SKM-1 (cell line): ENCODE measurements at regions not wholly inside any gene's neighbourhood (a gene's known extent, or its start where the extent isn't known, plus 50 kb on each side); places are given as distances from the start of the nearest gene placed in this dataset.

Experiments
- DNase-seq: peaks from one replicate; lab custom pipeline; 2025; ENCODE audit not compliant: unreplicated experiment; lab: John Stamatoyannopoulos, UW

DNA sequence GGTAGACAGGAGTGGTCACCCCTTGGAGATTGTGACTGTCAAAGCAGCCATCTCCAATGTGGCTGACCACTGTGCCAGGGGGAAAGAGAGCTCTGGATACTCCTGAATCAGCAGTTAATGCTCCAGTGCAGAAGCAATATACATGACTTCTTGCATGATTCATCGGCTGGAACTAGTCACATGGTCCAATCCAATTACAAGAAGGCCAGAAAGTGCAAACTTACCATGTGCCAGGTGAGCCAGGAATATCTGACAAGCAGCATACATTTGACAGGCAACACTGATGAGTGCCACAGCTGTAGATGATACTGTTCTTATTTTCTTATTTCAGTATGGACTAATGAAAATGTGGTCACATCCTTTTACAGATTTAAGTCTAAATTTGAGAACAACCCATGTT lies 440.0 kb upstream of the MPDZ start:
- no peak for DNase-seq

- DNase-seq: no peak
These were observed 439.0 kb upstream of the MPDZ start for GRCh38 chr9:13718539-13718938.

DNA sequence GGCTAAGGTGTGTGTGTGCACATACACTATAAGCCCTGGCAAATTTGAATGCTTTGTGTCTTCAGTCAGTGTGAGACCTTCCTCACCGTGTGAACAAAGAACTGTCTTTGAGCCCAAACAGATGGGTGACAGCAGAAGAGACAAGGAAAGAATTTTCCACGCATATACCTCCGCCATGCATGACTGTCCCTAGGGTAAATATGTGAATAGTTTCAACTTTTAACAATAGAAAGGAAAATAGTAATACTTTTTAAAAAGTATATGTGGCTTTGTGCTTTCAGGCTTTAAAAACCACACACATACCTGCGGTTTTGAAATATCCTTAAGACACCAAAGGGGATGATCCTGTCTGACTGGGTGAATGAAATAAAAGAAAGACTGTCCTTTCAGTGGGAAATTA lies 438.6 kb upstream of the MPDZ start:
- no peak for DNase-seq

DNA sequence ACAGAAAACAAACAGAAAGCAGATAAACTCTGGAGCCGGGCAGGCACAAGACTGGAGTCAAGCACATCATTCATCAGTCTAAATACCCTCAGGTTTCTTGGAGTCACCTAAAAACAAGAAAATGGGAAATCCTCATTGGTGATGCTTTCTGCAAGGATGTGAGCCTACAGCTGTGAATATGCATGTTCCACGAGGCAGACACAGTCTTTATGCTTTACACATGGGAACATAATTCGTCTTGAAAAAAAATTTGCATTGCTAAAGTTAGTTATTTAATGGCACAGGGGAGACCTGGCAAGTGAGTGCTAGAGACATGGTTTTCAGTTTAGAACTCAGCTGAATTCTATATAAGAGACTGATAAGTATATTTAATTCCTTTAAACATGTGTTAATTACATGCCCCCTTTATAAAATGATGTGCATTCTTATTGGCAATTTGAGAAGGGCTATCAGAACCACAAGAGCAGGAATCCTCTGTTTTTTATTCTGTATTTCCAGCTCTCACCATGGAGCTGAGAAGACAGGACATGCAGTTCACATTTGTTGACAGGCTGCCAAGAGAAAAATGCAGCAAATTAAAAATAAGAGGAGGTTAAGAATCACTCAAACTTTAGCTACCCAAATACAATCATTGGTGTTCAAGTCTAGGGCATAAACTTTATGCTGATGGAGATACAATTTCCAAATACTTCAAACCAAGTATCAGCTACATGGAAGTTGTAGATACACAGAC lies 438.0 kb upstream of the MPDZ start:
- no peak for DNase-seq

DNA sequence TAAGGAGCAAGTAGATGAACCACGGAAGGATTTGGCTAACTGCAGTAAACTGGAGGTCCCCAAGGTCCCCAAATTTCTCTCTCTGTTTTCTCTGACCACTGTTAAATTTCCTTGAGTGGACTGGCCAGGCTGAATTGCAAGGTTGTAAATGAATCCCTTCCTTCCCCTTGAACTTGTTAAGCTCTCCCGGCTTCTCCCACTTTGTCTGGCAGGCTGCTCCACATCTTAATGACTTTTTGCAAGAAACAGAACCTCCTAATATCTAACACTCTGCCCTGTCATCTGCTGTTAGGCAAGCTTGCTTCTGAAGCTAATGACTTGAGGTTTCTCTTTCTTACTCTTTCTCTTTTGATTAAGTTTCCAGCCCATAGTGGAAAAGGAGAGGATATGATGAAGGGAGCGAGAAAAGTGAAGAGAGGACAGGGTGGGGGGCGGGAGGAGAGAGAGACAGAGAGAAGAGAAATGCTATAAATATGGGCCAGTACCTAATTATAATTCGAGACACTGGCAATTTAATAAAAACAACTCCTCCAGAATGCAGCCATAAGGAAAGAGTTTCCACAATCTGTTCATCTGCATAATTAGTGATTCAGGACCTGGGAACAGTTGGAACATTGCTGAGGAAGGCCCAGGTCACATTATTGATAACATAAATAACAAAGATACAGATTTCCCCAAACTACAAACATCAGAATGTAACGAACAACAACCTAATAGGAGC lies 437.3 kb upstream of the MPDZ start:
- no peak for DNase-seq

DNA sequence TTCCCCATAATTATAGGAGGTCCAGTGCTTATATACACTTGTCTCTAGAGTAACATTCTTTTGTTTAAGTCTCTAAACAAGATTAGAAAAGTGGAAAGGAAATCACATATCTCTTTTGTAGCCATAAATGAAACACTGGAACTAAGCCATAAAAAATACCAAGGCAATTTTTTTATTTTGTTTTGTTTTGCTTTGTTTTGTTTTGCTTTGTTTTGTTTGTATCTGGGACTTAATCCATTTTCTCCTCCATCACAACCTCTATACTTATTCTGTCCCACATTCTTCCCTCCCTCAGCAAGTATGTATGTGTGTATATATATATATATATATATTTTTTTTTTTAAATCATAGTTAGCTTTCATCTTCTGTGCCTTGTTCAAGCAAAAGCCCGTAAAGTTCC lies 436.6 kb upstream of the MPDZ start:
- no peak for DNase-seq

GRCh38 chr9:13715430-13715829 lies 435.9 kb upstream of the MPDZ start:
- no peak for DNase-seq

GRCh38 chr9:13707612-13708576 lies 428.4 kb upstream of the MPDZ start:
- DNase-seq: no peak

- no peak for DNase-seq
These were observed 426.4 kb upstream of the MPDZ start for GRCh38 chr9:13705918-13706317.

DNA sequence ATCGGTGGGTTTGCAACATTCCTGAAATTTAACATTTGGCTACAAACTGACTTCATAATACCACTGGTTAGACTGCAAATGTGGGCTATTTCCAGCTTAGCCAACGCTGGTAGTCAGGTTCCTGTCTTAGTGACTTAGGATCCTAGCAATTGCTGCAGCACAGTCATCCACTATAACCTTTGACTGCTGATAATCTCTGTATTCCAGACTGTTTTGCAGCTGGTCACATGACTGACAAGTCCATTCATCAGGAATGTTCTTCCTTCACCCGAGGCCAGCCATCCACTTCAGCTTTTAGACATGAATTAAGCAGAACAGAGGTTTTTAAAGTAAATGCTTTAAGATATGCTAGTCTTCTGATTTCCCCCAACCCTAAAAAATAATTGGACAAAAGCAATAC lies 425.9 kb upstream of the MPDZ start:
- DNase-seq: no peak

- DNase-seq: no peak
These were observed 411.1 kb upstream of the MPDZ start for GRCh38 chr9:13690595-13690994.

GRCh38 chr9:13689925-13690324 lies 410.4 kb upstream of the MPDZ start:
- no peak for DNase-seq

DNA sequence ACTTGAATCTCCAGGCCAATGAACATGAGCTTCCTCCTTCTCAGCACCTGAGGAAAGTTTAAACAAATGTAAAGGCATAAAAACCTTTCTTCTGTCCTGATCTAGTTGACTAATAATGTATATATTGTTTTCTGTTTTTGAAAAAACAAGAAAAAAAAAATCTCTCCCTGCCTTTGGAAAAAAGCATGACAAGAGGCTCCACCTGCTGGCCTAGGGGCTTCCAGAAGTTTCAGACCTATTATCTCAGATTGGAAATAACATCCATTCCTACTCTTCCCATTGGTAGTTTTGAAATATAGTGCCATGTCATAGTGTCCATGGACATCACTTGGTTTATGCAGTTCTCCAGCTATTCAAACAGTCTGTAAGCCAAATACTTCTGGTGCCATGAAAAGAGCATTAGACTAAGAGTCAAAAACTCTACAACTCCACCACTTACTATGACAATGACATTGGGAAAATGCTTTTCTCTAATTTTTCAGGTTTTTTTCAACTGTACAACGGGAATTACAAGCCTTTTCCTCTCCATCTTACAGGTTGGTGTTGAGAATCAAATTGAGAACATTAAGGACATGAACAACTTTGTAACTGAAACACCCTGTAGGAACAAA lies 409.6 kb upstream of the MPDZ start:
- no peak for DNase-seq

DNA sequence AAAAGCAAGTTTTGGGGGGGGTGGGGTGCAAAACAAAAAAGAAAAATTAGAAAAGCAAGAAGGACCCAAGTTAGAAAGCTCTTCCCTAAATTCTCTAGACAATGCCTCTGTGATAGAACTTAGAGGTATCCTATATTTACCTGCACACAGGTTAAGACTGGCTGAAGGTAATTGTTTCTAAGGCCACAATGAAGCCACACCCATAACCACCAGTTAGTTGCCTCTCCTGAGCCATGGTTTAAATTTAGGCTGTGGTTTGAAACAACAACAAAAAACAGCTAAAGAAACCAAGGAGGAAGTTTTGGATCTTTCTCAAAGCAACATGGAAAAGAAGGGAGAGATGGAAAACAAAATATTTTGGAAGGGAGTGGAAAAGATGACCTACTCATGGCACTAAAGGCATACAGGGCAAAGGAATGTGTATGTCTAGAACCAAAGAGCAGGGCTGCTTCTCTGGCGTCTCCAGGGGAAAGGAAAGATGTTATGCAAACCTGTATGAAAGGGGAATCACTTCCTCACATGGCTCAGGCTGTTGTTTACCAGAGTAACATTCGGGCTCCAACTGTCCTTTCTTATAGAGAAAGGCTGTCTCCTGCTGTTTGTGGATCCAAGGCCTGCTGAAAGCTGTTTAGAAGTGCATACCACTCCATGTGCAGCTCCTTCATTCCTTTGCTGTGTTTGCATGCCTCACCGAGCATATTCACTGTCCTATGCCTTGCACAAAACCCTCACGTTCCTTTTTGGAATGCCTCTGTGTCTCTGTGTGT lies 408.9 kb upstream of the MPDZ start:
- no peak for DNase-seq

DNA sequence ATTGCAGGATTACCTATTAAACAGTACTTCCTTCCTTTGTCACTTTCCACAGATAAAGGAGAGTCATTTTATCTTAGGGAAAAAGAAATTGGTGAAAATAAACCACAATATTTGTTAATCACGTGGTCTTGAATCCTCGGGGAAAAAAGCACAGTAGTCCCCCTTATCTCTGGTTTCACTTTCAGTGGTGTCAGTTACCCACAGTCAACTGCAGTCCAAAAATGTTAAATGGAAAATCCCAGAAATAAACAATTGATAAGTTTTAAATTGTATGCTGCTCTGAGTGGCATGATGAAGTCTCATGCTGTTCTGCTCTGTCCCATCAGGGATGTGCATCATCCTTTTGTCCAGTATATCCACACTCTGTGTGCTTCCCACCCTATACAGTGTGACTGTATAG lies 405.2 kb upstream of the MPDZ start:
- no peak for DNase-seq

GRCh38 chr9:13677801-13678200 lies 398.3 kb upstream of the MPDZ start:
- DNase-seq: no peak

- DNase-seq: no peak
These were observed 396.1 kb upstream of the MPDZ start for GRCh38 chr9:13675638-13676000.

- no peak for DNase-seq
These were observed 395.6 kb upstream of the MPDZ start for GRCh38 chr9:13674926-13675637.

GRCh38 chr9:13673348-13673747 lies 393.9 kb upstream of the MPDZ start:
- DNase-seq: no peak
